ENCODE measurements at regions not wholly inside any gene's neighbourhood (a gene's known extent, or its start where the extent isn't known, plus 50 kb on each side); places are given as distances from the start of the nearest gene placed in this dataset.
"Not testable (repeated sequence)": the region's sequence is repeated elsewhere in the genome, so short reads cannot be mapped to it uniquely, and the experiment has no call there.

DNA sequence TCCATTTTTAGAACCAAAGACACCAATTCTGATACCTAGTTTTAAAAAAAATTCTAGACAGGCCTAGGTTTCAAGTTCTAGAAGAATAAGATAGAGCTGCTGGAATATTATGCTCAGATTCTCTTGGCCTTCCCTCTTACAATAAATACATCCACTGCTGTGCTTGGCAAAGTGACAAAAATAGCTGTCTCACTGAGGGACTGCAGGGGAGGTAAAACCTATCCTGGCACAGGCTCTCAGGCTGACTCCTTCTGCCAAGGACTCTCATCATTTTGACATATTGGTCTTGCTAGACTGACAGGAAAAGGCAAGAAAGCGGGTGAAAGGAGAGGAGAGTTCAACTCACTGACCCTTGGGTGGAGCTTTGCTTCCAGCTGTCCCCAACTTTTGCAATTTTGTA is 197.0 kb upstream of the LHX8 start:
- DNase-seq (ENCODE audit: extremely low read depth, low read depth) = peak; percentile 4
- TF ChIP-seq, protein P1, sequence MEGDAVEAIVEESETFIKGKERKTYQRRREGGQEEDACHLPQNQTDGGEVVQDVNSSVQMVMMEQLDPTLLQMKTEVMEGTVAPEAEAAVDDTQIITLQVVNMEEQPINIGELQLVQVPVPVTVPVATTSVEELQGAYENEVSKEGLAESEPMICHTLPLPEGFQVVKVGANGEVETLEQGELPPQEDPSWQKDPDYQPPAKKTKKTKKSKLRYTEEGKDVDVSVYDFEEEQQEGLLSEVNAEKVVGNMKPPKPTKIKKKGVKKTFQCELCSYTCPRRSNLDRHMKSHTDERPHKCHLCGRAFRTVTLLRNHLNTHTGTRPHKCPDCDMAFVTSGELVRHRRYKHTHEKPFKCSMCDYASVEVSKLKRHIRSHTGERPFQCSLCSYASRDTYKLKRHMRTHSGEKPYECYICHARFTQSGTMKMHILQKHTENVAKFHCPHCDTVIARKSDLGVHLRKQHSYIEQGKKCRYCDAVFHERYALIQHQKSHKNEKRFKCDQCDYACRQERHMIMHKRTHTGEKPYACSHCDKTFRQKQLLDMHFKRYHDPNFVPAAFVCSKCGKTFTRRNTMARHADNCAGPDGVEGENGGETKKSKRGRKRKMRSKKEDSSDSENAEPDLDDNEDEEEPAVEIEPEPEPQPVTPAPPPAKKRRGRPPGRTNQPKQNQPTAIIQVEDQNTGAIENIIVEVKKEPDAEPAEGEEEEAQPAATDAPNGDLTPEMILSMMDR (IDR thresholded peaks at IDR 0.05; ENCODE audit: low read depth, low read length) = no peak

DNA sequence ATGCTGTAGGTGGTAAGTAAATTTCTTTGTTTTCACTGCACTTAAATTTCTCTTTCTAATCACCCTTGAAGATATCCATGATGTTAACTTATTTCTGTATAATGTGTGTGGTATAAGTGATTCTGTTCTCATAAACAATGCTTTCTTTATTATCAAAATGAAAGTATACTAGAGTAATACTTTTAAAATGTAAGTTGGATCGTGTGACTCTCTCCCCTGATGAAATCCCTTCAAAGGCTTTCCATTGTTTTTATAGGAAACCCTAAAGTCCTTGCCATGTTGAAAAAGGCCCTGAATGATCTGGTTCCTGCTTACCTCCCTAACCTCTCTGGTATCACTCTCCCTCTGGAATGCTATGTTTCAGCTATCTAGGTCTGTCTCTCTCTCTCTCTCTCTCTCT is 191.1 kb upstream of the LHX8 start:
- DNase-seq (ENCODE audit: extremely low read depth, low read depth) = no peak
- TF ChIP-seq, protein P1 (IDR thresholded peaks at IDR 0.05; ENCODE audit: low read depth, low read length) = no peak

DNA sequence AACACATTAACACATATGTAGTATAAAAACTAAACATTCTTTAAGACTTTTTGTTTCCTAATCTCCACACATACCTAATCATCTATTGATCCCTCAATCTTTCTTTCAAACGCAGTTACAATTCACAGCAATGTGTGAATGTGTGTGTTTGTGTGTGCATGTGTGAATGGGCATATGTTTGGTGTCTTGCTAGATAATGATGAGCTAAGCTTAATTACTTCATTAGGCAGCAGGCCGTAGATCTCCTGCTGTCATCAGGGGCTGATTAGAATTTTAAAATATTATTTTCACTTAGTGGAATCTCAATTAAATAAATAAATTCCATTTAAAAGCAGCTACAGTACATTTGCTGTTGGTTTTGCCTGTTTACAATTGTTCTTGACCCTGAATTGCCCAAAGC is 187.8 kb upstream of the LHX8 start:
- DNase-seq (ENCODE audit: extremely low read depth, low read depth) = no peak
- TF ChIP-seq, protein P1 (IDR thresholded peaks at IDR 0.05; ENCODE audit: low read depth, low read length) = no peak

DNA sequence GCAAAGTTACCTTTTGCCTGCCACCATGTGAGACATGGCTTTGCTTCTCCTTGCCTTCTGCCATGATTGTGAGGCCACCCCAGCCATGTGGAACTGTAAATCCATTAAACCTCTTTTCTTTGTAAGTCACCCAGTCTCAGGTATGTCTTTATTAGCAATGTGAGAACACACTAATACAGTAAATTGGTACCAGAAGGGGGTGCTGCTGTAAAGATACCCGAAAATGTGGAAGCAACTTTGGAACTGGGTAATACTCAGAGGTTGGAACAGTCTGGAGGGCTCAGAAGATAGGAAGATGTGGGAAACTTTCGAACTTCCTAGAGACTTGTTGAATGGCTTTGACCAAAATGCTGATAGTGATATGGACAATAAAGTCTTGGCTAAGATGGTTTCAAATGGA is 184.8 kb upstream of the LHX8 start:
- not testable (repeated sequence) for DNase-seq (ENCODE audit: extremely low read depth, low read depth)

DNA sequence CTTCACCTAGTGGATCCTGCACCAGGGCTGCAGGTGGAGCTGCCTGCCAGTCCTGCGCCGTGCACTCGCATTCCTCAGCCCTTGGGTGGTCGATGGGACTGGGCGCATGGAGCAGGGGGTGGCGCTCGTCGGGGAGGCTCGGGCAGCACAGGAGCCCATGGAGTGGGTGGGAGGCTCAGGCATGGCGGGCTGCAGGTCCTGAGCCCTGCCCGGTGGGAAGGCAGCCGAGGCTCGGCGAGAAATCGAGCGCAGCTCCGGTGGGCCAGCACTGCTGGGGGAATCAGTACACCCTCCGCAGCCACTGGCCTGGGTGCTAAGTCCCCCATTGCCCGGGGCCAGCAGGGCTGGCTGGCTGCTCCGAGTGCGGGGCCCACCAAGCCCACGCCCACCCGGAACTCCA is 182.2 kb upstream of the LHX8 start:
- DNase-seq (ENCODE audit: extremely low read depth, low read depth) = not testable (repeated sequence)

DNA sequence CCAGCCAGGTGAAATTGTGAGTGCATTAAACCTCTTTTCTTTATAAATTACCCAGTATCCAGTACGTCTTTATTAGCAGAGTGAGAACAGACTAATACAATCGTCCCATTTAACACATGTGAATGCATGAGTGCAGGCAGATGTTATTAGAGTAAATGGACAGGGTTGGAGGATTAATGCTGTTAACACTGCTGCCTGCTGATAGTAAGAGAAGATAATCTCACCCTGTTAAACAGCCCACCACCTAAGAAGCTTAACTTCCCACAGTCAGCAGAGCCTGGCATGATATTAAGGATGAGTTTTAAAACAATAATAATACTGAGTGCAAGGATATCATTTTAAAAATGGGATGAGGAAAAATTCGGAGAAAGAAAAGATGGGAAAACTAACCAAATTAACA is 181.4 kb upstream of the LHX8 start:
- TF ChIP-seq, protein P1 (IDR thresholded peaks at IDR 0.05; ENCODE audit: low read depth, low read length) = no peak
- no peak for DNase-seq (ENCODE audit: extremely low read depth, low read depth)

DNA sequence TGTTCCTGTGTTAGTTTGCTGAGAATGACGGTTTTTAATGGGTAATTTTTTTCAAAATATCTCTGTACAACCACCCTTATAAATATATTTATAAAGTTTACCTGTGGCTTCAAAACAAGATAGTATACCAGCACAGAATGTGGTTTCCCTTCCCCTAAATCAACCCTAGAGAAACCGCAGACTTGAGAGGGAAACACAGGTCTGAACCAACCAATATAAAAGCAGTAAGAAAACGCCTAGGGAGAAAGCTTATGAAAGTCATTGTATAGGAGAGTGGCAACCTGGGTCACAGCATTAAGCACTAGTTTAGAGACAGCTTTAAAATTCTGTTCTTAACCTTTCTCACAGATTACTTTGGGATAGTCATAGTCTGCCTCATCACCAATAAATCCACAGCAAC is 180.6 kb upstream of the LHX8 start:
- TF ChIP-seq, protein P1 (IDR thresholded peaks at IDR 0.05; ENCODE audit: low read depth, low read length) = no peak
- DNase-seq (ENCODE audit: extremely low read depth, low read depth) = no peak

DNA sequence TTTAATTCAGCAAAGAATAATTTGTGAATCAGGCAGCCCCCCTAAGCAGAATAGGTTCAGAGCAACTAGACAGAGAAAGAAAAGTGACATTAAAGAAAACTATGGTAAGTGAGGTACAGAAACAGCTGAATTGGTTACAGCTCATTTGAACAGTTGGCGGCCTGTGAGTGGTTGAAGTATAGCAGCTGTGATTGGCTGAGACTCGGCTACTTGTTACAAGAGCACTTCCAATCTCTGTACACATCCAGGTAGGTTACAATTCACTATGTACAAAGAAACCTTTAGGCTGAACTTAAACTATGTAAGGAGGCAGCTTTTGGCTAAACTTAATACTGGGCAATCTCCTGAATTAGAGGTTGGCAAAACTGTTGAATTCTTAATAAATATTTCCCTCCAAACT is 171.1 kb upstream of the LHX8 start:
- TF ChIP-seq, protein P1 (IDR thresholded peaks at IDR 0.05; ENCODE audit: low read depth, low read length) = no peak
- no peak for DNase-seq (ENCODE audit: extremely low read depth, low read depth)

Data from AG09319 (cell line).